CD14-positive monocyte (primary cell): ENCODE measurements at regions not wholly inside any gene's neighbourhood (a gene's known extent, or its start where the extent isn't known, plus 50 kb on each side); places are given as distances from the start of the nearest gene placed in this dataset.

Source experiments
- DNase-seq, 3 donors: peaks; one replicate each; pipeline ENCODE4 v3.0.0-alpha.2; 2011 to 2022
- H2AFZ ChIP-seq: 2 replicates; pipeline ENCODE4 v1.6.0; 2012; ENCODE audit warnings: mild to moderate bottlenecking, low read depth, low read length, inconsistent platforms; ENCODE audit not compliant: insufficient read depth, poor library complexity, severe bottlenecking
- H3K27ac ChIP-seq, 2 donors: 1 replicate in 1 of 2; 2 replicates in 1 of 2; pipeline ENCODE4 v1.5.1; 2012 to 2013; ENCODE audit warnings: low read length in 2 of 2, control low read depth in 1 of 2, inconsistent platforms in 1 of 2, low read depth in 1 of 2, mild to moderate bottlenecking in 1 of 2
- H3K27me3 ChIP-seq, 2 donors: one replicate each; pipeline versions ENCODE4 v1.6.0 to v1.6.1; 2011 to 2013; ENCODE audit warnings: low read length in 2 of 2; ENCODE audit not compliant: control insufficient read depth in 2 of 2, insufficient read depth in 2 of 2
- H3K36me3 ChIP-seq, 2 donors: replicated peaks in 1 of 2; 1 replicate in 1 of 2; 2 replicates in 1 of 2; pipeline versions ENCODE4 v1.5.1 to v1.6.1; 2012 to 2013; ENCODE audit warnings: low read length in 2 of 2, control low read depth in 1 of 2, inconsistent platforms in 1 of 2, mild to moderate bottlenecking in 1 of 2; ENCODE audit not compliant: insufficient read depth in 2 of 2, control insufficient read depth in 1 of 2
- H3K4me1 ChIP-seq, 2 donors: 1 replicate in 1 of 2; 2 replicates in 1 of 2; pipeline versions ENCODE4 v1.5.1 to v1.6.1; 2012 to 2013; ENCODE audit warnings: low read length in 2 of 2, control low read depth in 1 of 2, inconsistent platforms in 1 of 2, mild to moderate bottlenecking in 1 of 2, moderate library complexity in 1 of 2; ENCODE audit not compliant: insufficient read depth in 2 of 2, control insufficient read depth in 1 of 2
- H3K4me2 ChIP-seq: replicated peaks from 2 replicates; pipeline ENCODE3; 2012; ENCODE audit warnings: low read length, moderate library complexity, mild to moderate bottlenecking; ENCODE audit not compliant: poor library complexity, severe bottlenecking; ENCODE audit errors: extremely low read depth
- H3K4me3 ChIP-seq, 3 experiments: fragments of 200-600 bp in 1 of 3; sonication (generic) in 1 of 3; replicated peaks in 1 of 3; 1 replicate in 2 of 3; 2 replicates in 1 of 3; pipeline ENCODE4 v1.5.1; 2011 to 2013; ENCODE audit warnings: low read length in 3 of 3, mild to moderate bottlenecking in 3 of 3, control low read depth in 2 of 3, low read depth in 2 of 3, inconsistent platforms in 1 of 3, moderate library complexity in 1 of 3
- H3K79me2 ChIP-seq: 2 replicates; pipeline ENCODE4 v1.6.0; 2012; ENCODE audit warnings: mild to moderate bottlenecking, control low read depth, inconsistent platforms, low read length, moderate library complexity; ENCODE audit not compliant: insufficient read depth
- H3K9ac ChIP-seq: 2 replicates; pipeline ENCODE4 v1.6.0; 2017; ENCODE audit warnings: low read length, mild to moderate bottlenecking; ENCODE audit not compliant: insufficient read depth, poor library complexity, severe bottlenecking
- H3K9me3 ChIP-seq, 2 donors: replicated peaks in 1 of 2; 1 replicate in 1 of 2; 2 replicates in 1 of 2; pipeline versions ENCODE4 v1.5.1 to v1.6.1; 2012 to 2013; ENCODE audit warnings: low read length in 2 of 2, control low read depth in 1 of 2; ENCODE audit not compliant: control insufficient read depth in 1 of 2, insufficient read depth in 1 of 2
- H4K20me1 ChIP-seq: 2 replicates; pipeline ENCODE4 v1.6.0; 2012; ENCODE audit warnings: mild to moderate bottlenecking, low read length, control low read depth, moderate library complexity; ENCODE audit not compliant: insufficient read depth
- H3K27ac Mint-ChIP-seq, 7 donors: one replicate each; pipeline ENCODE4 v1.8.0; 2020; ENCODE audit warnings: mild to moderate bottlenecking in 7 of 7, mixed read lengths in 7 of 7, moderate library complexity in 6 of 7, inconsistent platforms in 2 of 7
- H3K27me3 Mint-ChIP-seq, 3 donors: one replicate each; pipeline ENCODE4 v1.8.0; 2021 to 2022; ENCODE audit warnings: low read depth in 3 of 3, mild to moderate bottlenecking in 3 of 3, mixed read lengths in 3 of 3, moderate library complexity in 3 of 3, inconsistent platforms in 1 of 3
- H3K36me3 Mint-ChIP-seq, 2 donors: one replicate each; pipeline ENCODE4 v1.8.0; 2020; ENCODE audit warnings: mixed read lengths in 2 of 2, inconsistent platforms in 1 of 2, mild to moderate bottlenecking in 1 of 2
- H3K4me1 Mint-ChIP-seq: one replicate; pipeline ENCODE4 v1.8.0; 2020; ENCODE audit warnings: mild to moderate bottlenecking, mixed read lengths
- H3K4me3 Mint-ChIP-seq, 2 donors: one replicate each; pipeline ENCODE4 v1.8.0; 2020; ENCODE audit warnings: mild to moderate bottlenecking in 2 of 2, mixed read lengths in 2 of 2, moderate library complexity in 1 of 2
- H3K9me3 Mint-ChIP-seq, 7 donors: one replicate each; pipeline ENCODE4 v1.8.0; 2020 to 2022; ENCODE audit warnings: mixed read lengths in 7 of 7, mild to moderate bottlenecking in 6 of 7, moderate library complexity in 6 of 7, inconsistent platforms in 2 of 7
- CTCF ChIP-seq: fragments of 200-600 bp; IDR thresholded peaks from one replicate; pipeline ENCODE4 v1.8.0; 2022; ENCODE audit warnings: antibody characterized with exemption, mild to moderate bottlenecking
- WGBS: methylation state at CpG from one replicate; pipeline ENCODE4 v1.1.5; 2013; ENCODE audit warnings: missing lambda C conversion rate; ENCODE audit not compliant: insufficient coverage; 5-methylcytosine and 5-hydroxymethylcytosine counted together
- intact Hi-C, 2 donors: fragments of 100-400 bp; cut with micrococcal nuclease; formaldehyde crosslinking; loops; one replicate each; pipeline versions ENCODE4 v1.15.0 to v1.15.1; 2023

DNA sequence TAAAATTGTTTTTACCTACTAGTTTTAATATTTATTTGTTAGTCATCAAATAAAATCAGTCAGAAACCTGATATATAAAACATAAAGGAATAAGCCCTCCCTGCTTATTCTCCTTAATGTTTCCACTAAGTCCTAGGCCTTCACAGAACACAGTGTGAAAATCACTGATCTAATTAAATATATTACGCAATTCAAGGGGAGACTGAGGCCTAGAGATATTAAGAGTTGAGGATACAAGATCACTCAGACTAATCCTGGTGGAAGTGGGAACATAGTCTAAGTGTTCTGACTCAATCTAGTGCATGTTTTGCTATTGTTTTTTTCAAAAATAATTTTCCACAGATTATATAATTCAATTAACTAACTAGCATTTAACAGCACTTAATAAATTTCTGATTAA lies 401.1 kb downstream of the SLCO4C1 start:
- H3K9ac ChIP-seq, result no peak overlapping the region

DNA sequence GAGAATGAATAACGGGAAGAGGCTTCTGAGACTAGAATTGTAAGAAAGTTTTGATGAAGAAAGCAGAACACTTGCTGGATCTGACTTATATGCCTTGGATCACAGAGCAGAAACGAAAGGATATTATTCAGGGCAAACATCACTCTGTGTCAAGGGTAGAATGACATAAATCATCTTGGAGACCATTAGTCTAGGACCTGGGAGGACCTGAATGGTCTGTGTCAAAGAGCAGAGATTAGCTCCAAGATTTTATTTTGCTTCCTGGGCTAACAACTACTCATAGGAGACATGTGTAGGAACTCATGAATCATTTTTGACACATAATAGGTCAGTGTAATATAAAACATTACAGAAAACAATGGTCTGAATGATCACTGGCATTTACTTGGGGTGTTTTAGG lies 417.9 kb downstream of the SLCO4C1 start:
- no peak overlapping the region for H2AFZ ChIP-seq
- H3K4me1 ChIP-seq, result no peaks in the 10 kb centered on the region
- no peak overlapping the region for H3K4me2 ChIP-seq
- no peak overlapping the region for H3K9ac ChIP-seq
- peaks cover 0 to 2% (median 0%) of the 10 kb centered on the region in 3 donors for H3K27me3 Mint-ChIP-seq
- no peaks in the 10 kb centered on the region for H3K9me3 ChIP-seq
- H3K4me3 Mint-ChIP-seq, result no peak overlapping the region
- no peaks in the 10 kb centered on the region for H4K20me1 ChIP-seq
- H3K4me1 Mint-ChIP-seq, result no peaks in the 10 kb centered on the region
- no peaks in the 10 kb centered on the region for H3K79me2 ChIP-seq
- intact Hi-C loops, result no loop called here
- H3K36me3 ChIP-seq, result no peaks in the 10 kb centered on the region
- H3K27ac ChIP-seq, result no peak overlapping the region
- H3K4me3 ChIP-seq, result no peak overlapping the region
- DNase-seq, result no peak
- TF ChIP-seq CTCF, result no peak
- no peaks in the 10 kb centered on the region for H3K36me3 Mint-ChIP-seq
- WGBS, result 89% methylated on average over 2 of the region's 2 CpGs
- H3K9me3 Mint-ChIP-seq, result peaks cover 0 to 3% (median 0%) of the 10 kb centered on the region in 7 donors
- H3K27ac Mint-ChIP-seq, result no peak overlapping the region
- H3K27me3 ChIP-seq, result no peaks in the 10 kb centered on the region

More for the DNA sequence above, 401.1 kb downstream of the SLCO4C1 start:
- H3K36me3 Mint-ChIP-seq, result no peaks in the 10 kb centered on the region
- Histone ChIP-seq H4K20me1 (no peaks in the 10 kb centered on the region), H2AFZ (no peak overlapping the region), H3K4me1 (no peaks in the 10 kb centered on the region), H3K4me3 (no peak overlapping the region), H3K79me2 (no peaks in the 10 kb centered on the region), H3K27me3 (no peaks in the 10 kb centered on the region), H3K4me2 (no peak overlapping the region), H3K36me3 (no peaks in the 10 kb centered on the region), H3K27ac (no peak overlapping the region), H3K9me3 (no peaks in the 10 kb centered on the region)
- no peak for DNase-seq
- WGBS, result no CpG with 5 or more reads among the region's 1 CpG
- no peak overlapping the region for H3K27ac Mint-ChIP-seq
- no peaks in the 10 kb centered on the region for H3K4me1 Mint-ChIP-seq
- H3K4me3 Mint-ChIP-seq, result no peak overlapping the region
- peaks cover 0 to 3% (median 0%) of the 10 kb centered on the region in 3 donors for H3K27me3 Mint-ChIP-seq
- intact Hi-C loops, result no loop called here
- no peak for TF ChIP-seq CTCF
- H3K9me3 Mint-ChIP-seq, result peaks cover 0 to 4% (median 0%) of the 10 kb centered on the region in 7 donors
